HG03196 (cell line): ENCODE measurements at regions not wholly inside any gene's neighbourhood (a gene's known extent, or its start where the extent isn't known, plus 50 kb on each side); places are given as distances from the start of the nearest gene placed in this dataset.
"Not testable (repeated sequence)": the region's sequence is repeated elsewhere in the genome, so short reads cannot be mapped to it uniquely, and the experiment has no call there.

Experiments used
- ATAC-seq: cut with Tn5 transposase; IDR thresholded peaks from one replicate; pipeline ENCODE4 v1.9.1; 2021; ENCODE audit not compliant: unreplicated experiment

- ATAC-seq: no peak
Measured at GRCh38 chr13:70817576-70817975, 709.3 kb upstream of the KLHL1 start.

- no peak for ATAC-seq
Measured at GRCh38 chr13:70816853-70817252, 708.6 kb upstream of the KLHL1 start.

GRCh38 chr13:70814684-70815083, 706.4 kb upstream of the KLHL1 start:
- ATAC-seq: no peak

- no peak for ATAC-seq
Measured at GRCh38 chr13:70812481-70812880, 704.2 kb upstream of the KLHL1 start.

- no peak for ATAC-seq
Measured at GRCh38 chr13:70809588-70809987, 701.3 kb upstream of the KLHL1 start.

GRCh38 chr13:70798385-70798784, 690.1 kb upstream of the KLHL1 start:
- ATAC-seq: no peak

- no peak for ATAC-seq
Measured at GRCh38 chr13:70795484-70795883, 687.2 kb upstream of the KLHL1 start.

GRCh38 chr13:70792121-70792520, 683.9 kb upstream of the KLHL1 start:
- no peak for ATAC-seq

GRCh38 chr13:70789751-70790150, 681.5 kb upstream of the KLHL1 start:
- no peak for ATAC-seq

- ATAC-seq: no peak
Measured at GRCh38 chr13:70788074-70788473, 679.8 kb upstream of the KLHL1 start.

- ATAC-seq: no peak
Measured at GRCh38 chr13:70784207-70784989, 676.1 kb upstream of the KLHL1 start.

GRCh38 chr13:70769817-70770216, 661.6 kb upstream of the KLHL1 start:
- no peak for ATAC-seq

- no peak for ATAC-seq
Measured at GRCh38 chr13:70758932-70759331, 650.7 kb upstream of the KLHL1 start.

GRCh38 chr13:70756088-70756487, 647.8 kb upstream of the KLHL1 start:
- no peak for ATAC-seq

GRCh38 chr13:70755456-70755855, 647.2 kb upstream of the KLHL1 start:
- ATAC-seq: no peak

GRCh38 chr13:70747262-70747661, 639.0 kb upstream of the KLHL1 start:
- ATAC-seq: no peak

- ATAC-seq: not testable (repeated sequence)
Measured at GRCh38 chr13:70746469-70746868, 638.2 kb upstream of the KLHL1 start.

- ATAC-seq: no peak
Measured at GRCh38 chr13:70736622-70737317, 628.5 kb upstream of the KLHL1 start.

GRCh38 chr13:70732611-70733010, 624.4 kb upstream of the KLHL1 start:
- no peak for ATAC-seq

GRCh38 chr13:70729369-70729768, 621.1 kb upstream of the KLHL1 start:
- no peak for ATAC-seq

- ATAC-seq: no peak
Measured at GRCh38 chr13:70723732-70724131, 615.5 kb upstream of the KLHL1 start.

GRCh38 chr13:70720386-70720785, 612.1 kb upstream of the KLHL1 start:
- no peak for ATAC-seq

- ATAC-seq: no peak
Measured at GRCh38 chr13:70714993-70715392, 606.7 kb upstream of the KLHL1 start.
